DND-41 (cell line): ENCODE measurements at regions not wholly inside any gene's neighbourhood (a gene's known extent, or its start where the extent isn't known, plus 50 kb on each side); places are given as distances from the start of the nearest gene placed in this dataset.

Experiments
- ATAC-seq: fragments of 200-7000 bp; cut with Tn5 transposase; 3 replicates; pipeline ENCODE4 v1.9.1; 2021; ENCODE audit warnings: low read depth; ENCODE audit not compliant: insufficient read depth
- DNase-seq: peaks from one replicate; pipeline ENCODE4 v3.0.0-alpha.2; 2020
- H2AFZ ChIP-seq: 2 replicates; pipeline ENCODE4 v1.6.0; 2012; ENCODE audit warnings: low read depth, low read length
- H3K27ac ChIP-seq: 2 replicates; pipeline ENCODE4 v1.5.1; 2012; ENCODE audit warnings: low read length, inconsistent platforms
- H3K27me3 ChIP-seq: fragments of 200-600 bp; sonication (generic); 2 replicates; pipeline ENCODE4 v1.6.0; 2012; ENCODE audit warnings: low read length, mild to moderate bottlenecking, inconsistent platforms; ENCODE audit not compliant: insufficient read depth, poor library complexity
- H3K36me3 ChIP-seq: 2 replicates; pipeline ENCODE4 v1.5.1; 2012; ENCODE audit warnings: low read length, inconsistent platforms; ENCODE audit not compliant: insufficient read depth
- H3K4me1 ChIP-seq: 2 replicates; pipeline ENCODE4 v1.5.1; 2012; ENCODE audit warnings: mild to moderate bottlenecking, low read length; ENCODE audit not compliant: insufficient read depth
- H3K4me2 ChIP-seq: 2 replicates; pipeline ENCODE4 v1.6.0; 2012; ENCODE audit warnings: mild to moderate bottlenecking, moderate library complexity, low read length, inconsistent platforms; ENCODE audit not compliant: insufficient read depth
- H3K4me3 ChIP-seq, 2 experiments: fragments of 200-600 bp in 1 of 2; shearing (Covaris generic) in 1 of 2; 2 replicates each; pipeline ENCODE4 v1.5.1; 2012 to 2016; ENCODE audit warnings: inconsistent platforms in 2 of 2, low read length in 2 of 2, mild to moderate bottlenecking in 2 of 2, low read depth in 1 of 2, moderate library complexity in 1 of 2
- H3K79me2 ChIP-seq: 2 replicates; pipeline ENCODE4 v1.6.0; 2012; ENCODE audit warnings: low read length, inconsistent platforms; ENCODE audit not compliant: insufficient read depth
- H3K9ac ChIP-seq: 2 replicates; pipeline ENCODE4 v1.6.0; 2012; ENCODE audit warnings: low read depth, mild to moderate bottlenecking, inconsistent platforms, low read length, moderate library complexity
- H3K9me3 ChIP-seq: 2 replicates; pipeline ENCODE4 v1.5.1; 2012; ENCODE audit warnings: low read length, moderate library complexity, mild to moderate bottlenecking, inconsistent platforms; ENCODE audit not compliant: insufficient read depth, severe bottlenecking
- H4K20me1 ChIP-seq: 2 replicates; pipeline ENCODE4 v1.6.0; 2012; ENCODE audit warnings: low read length; ENCODE audit not compliant: insufficient read depth
- EZH2 ChIP-seq: IDR thresholded peaks from 3 replicates; pipeline ENCODE4 v1.6.1; 2012; ENCODE audit warnings: borderline replicate concordance, low read depth, mild to moderate bottlenecking, moderate library complexity, low read length, inconsistent platforms; ENCODE audit not compliant: severe bottlenecking
- TF ChIP-seq, protein P1 (sequence below): IDR thresholded peaks from 2 replicates; pipeline ENCODE4 v1.5.1; 2012; ENCODE audit warnings: borderline replicate concordance, low read length, moderate library complexity, mild to moderate bottlenecking; ENCODE audit not compliant: poor library complexity, severe bottlenecking; ENCODE audit errors: extremely low read depth

DNA sequence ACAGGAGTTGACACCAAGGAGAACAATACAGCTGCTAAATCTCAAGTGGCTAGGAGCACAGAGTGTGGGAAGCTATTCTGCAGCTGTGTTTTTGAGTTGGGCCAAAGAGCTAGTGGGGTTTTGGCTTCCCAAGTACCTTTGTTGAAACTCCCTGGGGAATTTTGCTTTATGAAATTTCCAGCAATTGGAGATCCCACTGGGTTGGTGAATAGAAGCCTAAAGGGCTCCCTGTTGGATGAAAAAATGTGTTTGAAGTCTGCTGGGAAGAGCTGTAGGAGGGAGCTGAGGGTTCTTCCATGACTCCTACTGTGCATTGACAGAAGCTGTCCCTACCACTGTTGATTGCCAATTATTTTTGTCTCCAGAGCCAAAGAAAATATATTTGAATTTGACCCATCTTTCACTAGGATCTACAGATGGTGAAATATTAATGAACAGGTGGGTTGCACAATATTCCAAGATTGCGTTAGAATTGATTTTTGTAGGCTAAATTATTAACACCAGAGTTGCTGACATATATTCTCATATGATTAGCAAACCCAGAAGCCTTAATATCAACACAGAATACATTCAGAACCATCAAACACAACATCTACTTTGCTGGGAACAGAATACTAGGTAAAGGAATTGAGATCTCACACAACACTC lies 95.4 kb upstream of the CYP1B1 start:
- Histone ChIP-seq H3K4me1 (no peaks in the 10 kb centered on the region), H3K79me2 (no peaks in the 10 kb centered on the region), H2AFZ (no peak overlapping the region), H3K27me3 (peaks cover 9% of the 10 kb centered on the region), H3K9me3 (no peaks in the 10 kb centered on the region), H3K4me2 (no peak overlapping the region), H3K36me3 (no peaks in the 10 kb centered on the region), H3K27ac (no peak overlapping the region), H3K9ac (no peak overlapping the region), H3K4me3 (no peak overlapping the region), H4K20me1 (no peaks in the 10 kb centered on the region)
- no peak for TF ChIP-seq EZH2
- TF ChIP-seq, protein P1, sequence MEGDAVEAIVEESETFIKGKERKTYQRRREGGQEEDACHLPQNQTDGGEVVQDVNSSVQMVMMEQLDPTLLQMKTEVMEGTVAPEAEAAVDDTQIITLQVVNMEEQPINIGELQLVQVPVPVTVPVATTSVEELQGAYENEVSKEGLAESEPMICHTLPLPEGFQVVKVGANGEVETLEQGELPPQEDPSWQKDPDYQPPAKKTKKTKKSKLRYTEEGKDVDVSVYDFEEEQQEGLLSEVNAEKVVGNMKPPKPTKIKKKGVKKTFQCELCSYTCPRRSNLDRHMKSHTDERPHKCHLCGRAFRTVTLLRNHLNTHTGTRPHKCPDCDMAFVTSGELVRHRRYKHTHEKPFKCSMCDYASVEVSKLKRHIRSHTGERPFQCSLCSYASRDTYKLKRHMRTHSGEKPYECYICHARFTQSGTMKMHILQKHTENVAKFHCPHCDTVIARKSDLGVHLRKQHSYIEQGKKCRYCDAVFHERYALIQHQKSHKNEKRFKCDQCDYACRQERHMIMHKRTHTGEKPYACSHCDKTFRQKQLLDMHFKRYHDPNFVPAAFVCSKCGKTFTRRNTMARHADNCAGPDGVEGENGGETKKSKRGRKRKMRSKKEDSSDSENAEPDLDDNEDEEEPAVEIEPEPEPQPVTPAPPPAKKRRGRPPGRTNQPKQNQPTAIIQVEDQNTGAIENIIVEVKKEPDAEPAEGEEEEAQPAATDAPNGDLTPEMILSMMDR: no peak
- DNase-seq (no peak), ATAC-seq (no peak)

DNA sequence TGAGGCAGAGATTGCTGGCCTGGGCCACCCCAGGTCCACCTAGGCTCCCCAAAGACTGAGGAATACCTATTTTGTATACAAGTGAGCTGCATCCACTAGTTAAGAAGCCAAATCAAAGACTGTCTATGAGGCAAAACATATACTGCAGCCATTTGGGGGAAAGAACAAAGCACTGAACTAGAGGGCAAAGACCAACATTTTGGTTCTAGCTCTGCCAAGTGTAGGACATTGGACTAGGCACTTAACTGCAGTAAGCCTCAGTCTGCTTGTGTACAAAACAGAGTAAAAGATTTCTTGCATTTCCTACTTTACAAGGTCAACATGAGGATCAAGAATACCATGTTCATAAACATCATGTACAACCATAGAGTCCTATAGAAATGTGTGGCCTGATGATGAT lies 94.8 kb upstream of the CYP1B1 start:
- H3K4me3 ChIP-seq: no peak overlapping the region
- H3K36me3 ChIP-seq: no peaks in the 10 kb centered on the region
- peaks cover 8% of the 10 kb centered on the region for H3K27me3 ChIP-seq
- no peak overlapping the region for H3K4me2 ChIP-seq
- H3K27ac ChIP-seq: no peak overlapping the region
- H3K9ac ChIP-seq: no peak overlapping the region
- no peak for TF ChIP-seq EZH2
- TF ChIP-seq, protein P1: no peak
- no peak overlapping the region for H2AFZ ChIP-seq
- no peak for ATAC-seq
- no peaks in the 10 kb centered on the region for H3K4me1 ChIP-seq
- no peaks in the 10 kb centered on the region for H3K79me2 ChIP-seq
- H3K9me3 ChIP-seq: no peaks in the 10 kb centered on the region
- H4K20me1 ChIP-seq: no peaks in the 10 kb centered on the region
- DNase-seq: no peak

DNA sequence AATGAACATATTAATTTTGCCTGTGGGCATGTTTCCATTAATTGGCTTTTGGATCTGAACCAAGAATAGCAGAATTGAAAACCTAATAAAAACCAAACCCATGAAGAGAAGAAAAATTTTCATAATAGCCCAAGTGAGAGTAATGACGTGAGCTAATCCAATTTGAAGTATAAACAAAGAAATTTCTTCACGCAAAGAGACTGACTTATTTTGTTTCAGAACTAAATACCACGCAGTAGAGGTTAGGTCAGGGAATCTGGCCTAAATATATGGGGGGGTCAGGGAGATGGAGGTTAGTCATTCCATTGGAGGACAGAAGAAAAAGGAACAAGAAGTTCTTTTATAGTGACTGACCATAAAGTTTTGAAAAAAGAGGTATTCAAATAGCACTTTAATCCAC lies 94.1 kb upstream of the CYP1B1 start:
- DNase-seq (no peak), ATAC-seq (no peak)
- Histone ChIP-seq H3K9me3 (no peaks in the 10 kb centered on the region), H3K4me1 (no peaks in the 10 kb centered on the region), H3K27ac (no peak overlapping the region), H2AFZ (no peak overlapping the region), H3K27me3 (peaks cover 8% of the 10 kb centered on the region), H3K9ac (no peak overlapping the region), H3K4me3 (no peak overlapping the region), H4K20me1 (no peaks in the 10 kb centered on the region), H3K36me3 (no peaks in the 10 kb centered on the region), H3K4me2 (no peak overlapping the region), H3K79me2 (no peaks in the 10 kb centered on the region)
- no peak for TF ChIP-seq EZH2
- TF ChIP-seq, protein P1: no peak
